K562 (cell line): ENCODE measurements at regions not wholly inside any gene's neighbourhood (a gene's known extent, or its start where the extent isn't known, plus 50 kb on each side); places are given as distances from the start of the nearest gene placed in this dataset.

Source experiments
- ATAC-seq: fragments of 200-7000 bp; cut with Tn5 transposase; 3 replicates; pipeline ENCODE4 v1.9.1; 2020; ENCODE audit warnings: moderate library complexity
- BruUV-seq: library from RNA; stranded (reverse); fragments of 400-500 nt; replicated peaks from 2 replicates; lab custom pipeline; 2021; lab: Mats Ljungman, UMichigan
- CTCF ChIA-PET: fragments of 300-600 bp; formaldehyde crosslinking; extraction: SDS; loops from one replicate; lab custom pipeline; 2021; ENCODE audit warnings: low intra/inter-chr PET ratio; lab: Yijun Ruan, JAX
- POLR2A ChIA-PET: fragments of 300-600, 350-650 bp; sonication (Branson Sonifier 250); formaldehyde crosslinking; extraction: SDS; loops from one replicate; lab custom pipeline; 2021; ENCODE audit warnings: antibody characterized with exemption, inconsistent platforms; lab: Yijun Ruan, JAX
- DNase-seq, 4 experiments: peaks; one replicate each; pipeline versions ENCODE4 v3.0.0 to v3.0.0-alpha.2; 2011 to 2018; ENCODE audit warnings: low spot score in 3 of 4, mixed read lengths in 3 of 4; ENCODE audit errors: extremely low read depth in 1 of 4
- FAIRE-seq: peaks from 2 replicates; lab custom pipeline; 2011; peaks lifted over from hg19 to GRCh38; lab: Jason Lieb, UNC
- H2AFZ ChIP-seq: 2 replicates; pipeline ENCODE4 v1.6.0; 2011; ENCODE audit warnings: low read depth, low read length, control low read depth, inconsistent platforms
- H3K27ac ChIP-seq: fragments of 200-600 bp; 3 replicates; pipeline ENCODE4 v1.8.0; 2011; ENCODE audit warnings: low read depth, mild to moderate bottlenecking, control low read depth, inconsistent platforms, low read length, moderate library complexity, mixed read lengths; ENCODE audit errors: extremely low read depth
- H3K27me3 ChIP-seq, 2 experiments: fragments of 300-600 bp in 1 of 2; 2 replicates in 1 of 2; 3 replicates in 1 of 2; pipeline versions ENCODE4 v1.6.0 to v1.8.0; 2011; ENCODE audit warnings: inconsistent platforms in 2 of 2, low read length in 2 of 2, mild to moderate bottlenecking in 1 of 2, mixed read lengths in 1 of 2, moderate library complexity in 1 of 2; ENCODE audit not compliant: control insufficient read depth in 2 of 2, insufficient read depth in 2 of 2
- H3K36me3 ChIP-seq: fragments of 300-600 bp; 3 replicates; pipeline ENCODE4 v1.8.0; 2011; ENCODE audit warnings: mild to moderate bottlenecking, low read length, inconsistent platforms; ENCODE audit not compliant: control insufficient read depth, insufficient read depth
- H3K4me1 ChIP-seq, 2 experiments: fragments of 200-600 bp in 1 of 2; replicated peaks in 1 of 2; 2 replicates in 1 of 2; 3 replicates in 1 of 2; pipeline versions ENCODE4 v1.5.1 to v1.8.0; 2011; ENCODE audit warnings: inconsistent platforms in 2 of 2, low read length in 2 of 2, mild to moderate bottlenecking in 1 of 2, mixed read lengths in 1 of 2, moderate library complexity in 1 of 2; ENCODE audit not compliant: control insufficient read depth in 2 of 2, insufficient read depth in 2 of 2
- H3K4me2 ChIP-seq: 2 replicates; pipeline ENCODE4 v1.6.1; 2011; ENCODE audit warnings: low read length, control low read depth, inconsistent platforms, mixed read lengths; ENCODE audit not compliant: insufficient read depth
- H3K4me3 ChIP-seq: fragments of 200-600 bp; sonication (generic), shearing (Covaris generic); 2 replicates; pipeline ENCODE4 v1.5.1; 2016; ENCODE audit warnings: control low read depth, inconsistent platforms
- H3K79me2 ChIP-seq: fragments of 200-600 bp; 3 replicates; pipeline ENCODE4 v1.8.0; 2011; ENCODE audit warnings: low read length, inconsistent platforms; ENCODE audit not compliant: control insufficient read depth, insufficient read depth
- H3K9ac ChIP-seq, 2 experiments: 2 replicates each; pipeline versions ENCODE4 v1.6.0 to v1.6.1; 2011; ENCODE audit warnings: low read depth in 2 of 2, low read length in 2 of 2, control low read depth in 1 of 2, inconsistent platforms in 1 of 2, mild to moderate bottlenecking in 1 of 2, mixed read lengths in 1 of 2; ENCODE audit not compliant: insufficient read depth in 1 of 2
- H3K9me1 ChIP-seq: one replicate; pipeline ENCODE4 v1.6.0; 2011; ENCODE audit warnings: inconsistent platforms, mild to moderate bottlenecking, low read length, moderate library complexity; ENCODE audit not compliant: control insufficient read depth, insufficient read depth
- H3K9me3 ChIP-seq: replicated peaks from 2 replicates; pipeline ENCODE4 v1.5.1; 2011; ENCODE audit warnings: low read depth, low read length, inconsistent platforms; ENCODE audit not compliant: control insufficient read depth, insufficient read depth
- H4K20me1 ChIP-seq: replicated peaks from 2 replicates; pipeline ENCODE4 v1.6.1; 2011; ENCODE audit warnings: low read length, inconsistent platforms, mixed read lengths; ENCODE audit not compliant: control insufficient read depth, insufficient read depth
- TFAM ChIP-seq: fragments of 250-450 bp; sonication (Bioruptor Pico); conservative IDR thresholded peaks from 2 replicates; pipeline ENCODE4 v1.5.0; 2021; ENCODE audit warnings: mild to moderate bottlenecking, moderate library complexity
- TRIM24 ChIP-seq, 2 experiments: fragments of 450-650 bp; IDR thresholded peaks; 2 replicates each; pipeline ENCODE4 v1.6.1; 2016
- U2AF2 ChIP-seq: fragments of 200-400 bp; formaldehyde crosslinking; optimal IDR thresholded peaks from 2 replicates; pipeline ENCODE3; 2017; ENCODE audit warnings: low read depth, mild to moderate bottlenecking, low read length
- ZBTB8A ChIP-seq: fragments of 450-650 bp; IDR thresholded peaks from 2 replicates; pipeline ENCODE4 v1.6.1; 2018; ENCODE audit warnings: mild to moderate bottlenecking, moderate library complexity; ENCODE audit not compliant: partially characterized antibody
- ZC3H4 ChIP-seq: sonication (generic); formaldehyde crosslinking; IDR thresholded peaks from 2 replicates; pipeline ENCODE4 v1.9.0; 2021; ENCODE audit warnings: missing genetic modification reagents, borderline replicate concordance
- WGBS: fragments of 100-300 bp; shearing (Covaris generic); methylation state at CpG from one replicate; pipeline ENCODE4 v1.1.6; 2016; ENCODE audit warnings: low coverage, mixed read lengths; ENCODE audit not compliant: insufficient coverage; ENCODE audit errors: missing lambda C conversion rate; 5-methylcytosine and 5-hydroxymethylcytosine counted together
- in situ Hi-C: fragments of 300-500 bp; cut with MboI; formaldehyde crosslinking; loops from 4 replicates; pipeline ENCODE4 v1.15.0; 2018; ENCODE audit warnings: inconsistent platforms, mixed read lengths
- intact Hi-C: fragments of 100-400 bp; cut with micrococcal nuclease; formaldehyde crosslinking; loops from 2 replicates; pipeline ENCODE4 v1.14.2; 2022
- TF ChIP-seq, protein P1 (sequence below): fragments of 450-650 bp; formaldehyde crosslinking; IDR thresholded peaks from 2 replicates; pipeline ENCODE4 v1.4.0; 2020; ENCODE audit warnings: mild to moderate bottlenecking
- TF ChIP-seq, protein P2 (sequence below): fragments of 450-650 bp; IDR thresholded peaks from 2 replicates; pipeline ENCODE4 v1.6.1; 2016; ENCODE audit warnings: antibody characterized with exemption
- TF ChIP-seq, protein P3 (sequence below): fragments of 450-650 bp; IDR thresholded peaks from 2 replicates; pipeline ENCODE4 v1.7.0; 2016; ENCODE audit warnings: borderline replicate concordance

DNA sequence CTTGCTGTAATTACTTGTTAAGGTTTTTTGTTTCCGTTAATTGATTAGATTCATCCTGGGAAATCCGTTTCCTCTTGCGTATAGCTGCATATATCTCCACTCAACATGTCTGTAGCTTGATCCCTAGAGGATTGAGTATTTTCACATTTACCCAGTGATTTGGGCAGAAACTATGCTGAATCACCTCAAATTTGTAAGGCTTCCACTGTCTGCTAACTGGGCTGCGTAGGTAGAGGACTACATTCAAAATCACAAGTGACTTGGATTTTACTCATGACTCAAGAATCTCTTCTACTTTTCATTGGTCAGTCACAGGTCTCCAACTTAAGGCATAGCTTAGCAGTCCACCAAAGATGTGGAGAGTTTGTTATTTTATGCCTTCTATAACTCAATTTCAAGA, 141.8 kb downstream of the POLR1F start:
- H3K27me3 ChIP-seq = no peaks in the 10 kb centered on the region
- ATAC-seq (no peak), DNase-seq (no peak), FAIRE-seq (no peak)
- H2AFZ ChIP-seq = no peak overlapping the region
- H3K9me1 ChIP-seq = no peaks in the 10 kb centered on the region
- in situ Hi-C loops (no loop called here), intact Hi-C loops (no loop called here)
- H4K20me1 ChIP-seq = no peaks in the 10 kb centered on the region
- no peaks in the 10 kb centered on the region for H3K4me1 ChIP-seq
- CTCF ChIA-PET = no interaction called here
- no peak overlapping the region for H3K9ac ChIP-seq
- no peaks in the 10 kb centered on the region for H3K79me2 ChIP-seq
- no peak overlapping the region for H3K4me2 ChIP-seq
- H3K27ac ChIP-seq = no peak overlapping the region
- no peaks in the 10 kb centered on the region; the same call in 1 of the 2 replicates for H3K9me3 ChIP-seq
- WGBS = 2% methylated on average over 4 of the region's 4 CpGs
- BruUV-seq = no TSS peak
- H3K36me3 ChIP-seq = no peaks in the 10 kb centered on the region
- TF ChIP-seq ZC3H4 (CRISPR knock-in tag) (no peak), TFAM (CRISPR knock-in tag) (no peak), ZBTB8A (no peak), TRIM24 (IDR thresholded peaks at IDR 0.05) (no peak), U2AF2 (no peak)
- TF ChIP-seq, protein P1, sequence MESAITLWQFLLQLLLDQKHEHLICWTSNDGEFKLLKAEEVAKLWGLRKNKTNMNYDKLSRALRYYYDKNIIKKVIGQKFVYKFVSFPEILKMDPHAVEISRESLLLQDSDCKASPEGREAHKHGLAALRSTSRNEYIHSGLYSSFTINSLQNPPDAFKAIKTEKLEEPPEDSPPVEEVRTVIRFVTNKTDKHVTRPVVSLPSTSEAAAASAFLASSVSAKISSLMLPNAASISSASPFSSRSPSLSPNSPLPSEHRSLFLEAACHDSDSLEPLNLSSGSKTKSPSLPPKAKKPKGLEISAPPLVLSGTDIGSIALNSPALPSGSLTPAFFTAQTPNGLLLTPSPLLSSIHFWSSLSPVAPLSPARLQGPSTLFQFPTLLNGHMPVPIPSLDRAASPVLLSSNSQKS = no peak
- TF ChIP-seq, protein P2, sequence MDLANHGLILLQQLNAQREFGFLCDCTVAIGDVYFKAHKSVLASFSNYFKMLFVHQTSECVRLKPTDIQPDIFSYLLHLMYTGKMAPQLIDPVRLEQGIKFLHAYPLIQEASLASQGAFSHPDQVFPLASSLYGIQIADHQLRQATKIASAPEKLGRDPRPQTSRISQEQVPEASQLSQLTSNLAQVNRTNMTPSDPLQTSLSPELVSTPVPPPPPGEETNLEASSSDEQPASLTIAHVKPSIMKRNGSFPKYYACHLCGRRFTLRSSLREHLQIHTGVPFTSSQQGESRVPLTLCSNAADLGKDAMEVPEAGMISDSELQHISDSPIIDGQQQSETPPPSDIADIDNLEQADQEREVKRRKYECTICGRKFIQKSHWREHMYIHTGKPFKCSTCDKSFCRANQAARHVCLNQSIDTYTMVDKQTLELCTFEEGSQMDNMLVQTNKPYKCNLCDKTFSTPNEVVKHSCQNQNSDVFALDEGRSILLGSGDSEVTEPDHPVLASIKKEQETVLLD = no peak
- TF ChIP-seq, protein P3, sequence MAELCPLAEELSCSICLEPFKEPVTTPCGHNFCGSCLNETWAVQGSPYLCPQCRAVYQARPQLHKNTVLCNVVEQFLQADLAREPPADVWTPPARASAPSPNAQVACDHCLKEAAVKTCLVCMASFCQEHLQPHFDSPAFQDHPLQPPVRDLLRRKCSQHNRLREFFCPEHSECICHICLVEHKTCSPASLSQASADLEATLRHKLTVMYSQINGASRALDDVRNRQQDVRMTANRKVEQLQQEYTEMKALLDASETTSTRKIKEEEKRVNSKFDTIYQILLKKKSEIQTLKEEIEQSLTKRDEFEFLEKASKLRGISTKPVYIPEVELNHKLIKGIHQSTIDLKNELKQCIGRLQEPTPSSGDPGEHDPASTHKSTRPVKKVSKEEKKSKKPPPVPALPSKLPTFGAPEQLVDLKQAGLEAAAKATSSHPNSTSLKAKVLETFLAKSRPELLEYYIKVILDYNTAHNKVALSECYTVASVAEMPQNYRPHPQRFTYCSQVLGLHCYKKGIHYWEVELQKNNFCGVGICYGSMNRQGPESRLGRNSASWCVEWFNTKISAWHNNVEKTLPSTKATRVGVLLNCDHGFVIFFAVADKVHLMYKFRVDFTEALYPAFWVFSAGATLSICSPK = no peak
- TF ChIP-seq, all 486 proteins: peak for 0
- POLR2A ChIA-PET = no interaction called here
- H3K4me3 ChIP-seq = no peak overlapping the region
